WTC11 (cell line): ENCODE measurements at regions not wholly inside any gene's neighbourhood (a gene's known extent, or its start where the extent isn't known, plus 50 kb on each side); places are given as distances from the start of the nearest gene placed in this dataset.

Source experiments
- ATAC-seq: fragments of 200-7000 bp; cut with Tn5 transposase; 2 replicates; pipeline ENCODE4 v1.10.0; 2021; ENCODE audit warnings: mild to moderate bottlenecking, moderate library complexity
- CTCF ChIA-PET: fragments of 300-600 bp; sonication (Branson Sonifier 250); formaldehyde crosslinking; loops from one replicate; lab custom pipeline; 2021; ENCODE audit warnings: antibody characterized with exemption; lab: Charles Lee
- POLR2A ChIA-PET: fragments of 350-600 bp; sonication (Branson Sonifier 250); formaldehyde crosslinking; loops from one replicate; lab custom pipeline; 2021; ENCODE audit warnings: antibody characterized with exemption; lab: Charles Lee
- DNase-seq: peaks from one replicate; pipeline ENCODE4 v3.0.0; 2021; ENCODE audit warnings: low spot score
- H3K27ac Mint-ChIP-seq: 2 replicates; pipeline ENCODE4 v1.8.0; 2021; ENCODE audit warnings: mixed read lengths
- H3K27me3 Mint-ChIP-seq: 2 replicates; pipeline ENCODE4 v1.8.0; 2021; ENCODE audit warnings: low read depth, mild to moderate bottlenecking, moderate library complexity, mixed read lengths
- H3K36me3 Mint-ChIP-seq: 2 replicates; pipeline ENCODE4 v1.8.0; 2021; ENCODE audit warnings: mixed read lengths
- H3K4me1 Mint-ChIP-seq: 2 replicates; pipeline ENCODE4 v1.8.0; 2022; ENCODE audit warnings: mixed read lengths
- H3K4me3 Mint-ChIP-seq: 2 replicates; pipeline ENCODE4 v1.8.0; 2021; ENCODE audit warnings: mild to moderate bottlenecking, moderate library complexity, mixed read lengths
- H3K9me3 Mint-ChIP-seq: 2 replicates; pipeline ENCODE4 v1.8.0; 2021; ENCODE audit warnings: mixed read lengths
- AFF4 ChIP-seq: sonication (generic); formaldehyde crosslinking; IDR thresholded peaks from 2 replicates; pipeline ENCODE4 v1.8.1; 2023; ENCODE audit warnings: mild to moderate bottlenecking, missing genetic modification reagents, borderline replicate concordance
- ATF3 ChIP-seq: sonication (generic); formaldehyde crosslinking; conservative IDR thresholded peaks from 2 replicates; pipeline ENCODE4 v1.8.1; 2022; ENCODE audit warnings: mild to moderate bottlenecking, missing genetic modification reagents
- ATF6 ChIP-seq: sonication (generic); formaldehyde crosslinking; IDR thresholded peaks from 2 replicates; pipeline ENCODE4 v1.8.1; 2023; ENCODE audit warnings: mild to moderate bottlenecking, missing genetic modification reagents
- CREB1 ChIP-seq: sonication (generic); formaldehyde crosslinking; IDR thresholded peaks from 2 replicates; pipeline ENCODE4 v1.8.0; 2023; ENCODE audit warnings: mild to moderate bottlenecking, missing genetic modification reagents
- CTCF ChIP-seq: fragments of 200-600 bp; IDR thresholded peaks from 2 replicates; pipeline ENCODE4 v1.8.0; 2022; ENCODE audit warnings: antibody characterized with exemption
- E2F4 ChIP-seq: sonication (generic); formaldehyde crosslinking; IDR thresholded peaks from 2 replicates; pipeline ENCODE4 v1.8.1; 2022; ENCODE audit warnings: low read depth, mild to moderate bottlenecking, moderate library complexity, missing genetic modification reagents, borderline replicate concordance
- E2F5 ChIP-seq: sonication (generic); formaldehyde crosslinking; IDR thresholded peaks from 2 replicates; pipeline ENCODE4 v1.8.1; 2022; ENCODE audit warnings: mild to moderate bottlenecking, moderate library complexity, missing genetic modification reagents
- HMGXB4 ChIP-seq: sonication (generic); formaldehyde crosslinking; IDR thresholded peaks from 2 replicates; pipeline ENCODE4 v1.8.1; 2023; ENCODE audit warnings: mild to moderate bottlenecking, moderate library complexity, missing genetic modification reagents
- IRF1 ChIP-seq: sonication (generic); formaldehyde crosslinking; IDR thresholded peaks from 2 replicates; pipeline ENCODE4 v1.8.0; 2023; ENCODE audit warnings: missing genetic modification reagents
- JAZF1 ChIP-seq: fragments of 250-450 bp; sonication (Bioruptor Pico); IDR thresholded peaks from 2 replicates; pipeline ENCODE4 v1.9.0; 2021; ENCODE audit warnings: moderate library complexity, mild to moderate bottlenecking, inconsistent platforms
- MAX ChIP-seq: sonication (generic); formaldehyde crosslinking; IDR thresholded peaks from 2 replicates; pipeline ENCODE4 v1.8.0; 2022; ENCODE audit warnings: mild to moderate bottlenecking, missing genetic modification reagents
- MYBL2 ChIP-seq: sonication (generic); formaldehyde crosslinking; IDR thresholded peaks from 2 replicates; pipeline ENCODE4 v1.8.1; 2023; ENCODE audit warnings: mild to moderate bottlenecking, moderate library complexity, missing genetic modification reagents
- NR1H2 ChIP-seq: sonication (generic); formaldehyde crosslinking; IDR thresholded peaks from 2 replicates; pipeline ENCODE4 v1.9.0; 2021; ENCODE audit warnings: mild to moderate bottlenecking, moderate library complexity, missing genetic modification reagents
- OVOL2 ChIP-seq: fragments of 250-450 bp; sonication (Bioruptor Pico); IDR thresholded peaks from 2 replicates; pipeline ENCODE4 v1.9.0; 2021; ENCODE audit warnings: mild to moderate bottlenecking, borderline replicate concordance
- SOX15 ChIP-seq: fragments of 250-450 bp; sonication (Bioruptor Pico); IDR thresholded peaks from 2 replicates; pipeline ENCODE4 v1.9.0; 2021; ENCODE audit warnings: mild to moderate bottlenecking
- TEAD1 ChIP-seq: sonication (generic); formaldehyde crosslinking; IDR thresholded peaks from 2 replicates; pipeline ENCODE4 v1.8.0; 2022; ENCODE audit warnings: mild to moderate bottlenecking, missing genetic modification reagents
- ZNF317 ChIP-seq: sonication (generic); formaldehyde crosslinking; IDR thresholded peaks from 2 replicates; pipeline ENCODE4 v1.8.1; 2023; ENCODE audit warnings: low read depth, mild to moderate bottlenecking, moderate library complexity, missing genetic modification reagents, borderline replicate concordance

GRCh38 chr10:117860823-117861222, 185.9 kb downstream of the RAB11FIP2 start:
- peaks cover 9% of the 10 kb centered on the region for H3K9me3 Mint-ChIP-seq
- CTCF ChIA-PET = no interaction called here
- no peak overlapping the region for H3K27ac Mint-ChIP-seq
- H3K4me1 Mint-ChIP-seq = no peaks in the 10 kb centered on the region
- POLR2A ChIA-PET = no interaction called here
- TF ChIP-seq CTCF (peak; percentile 33), ZNF317 (CRISPR knock-in tag) (no peak)
- ATAC-seq (peak; percentile 47; the same call in 1 of the 2 replicates), DNase-seq (no peak)
- peaks cover 3% of the 10 kb centered on the region for H3K27me3 Mint-ChIP-seq
- no peaks in the 10 kb centered on the region for H3K36me3 Mint-ChIP-seq
- no peak overlapping the region for H3K4me3 Mint-ChIP-seq

- no peaks in the 10 kb centered on the region for H3K36me3 Mint-ChIP-seq
- H3K9me3 Mint-ChIP-seq = 0 out of 2 replicates have a peak, but pooled peaks cover 4% of the 10 kb centered on the region
- no peak overlapping the region for H3K27ac Mint-ChIP-seq
- POLR2A ChIA-PET = no interaction called here
- no peak for ATAC-seq
- no peak for DNase-seq
- H3K4me1 Mint-ChIP-seq = no peaks in the 10 kb centered on the region
- H3K27me3 Mint-ChIP-seq = peaks cover 3% of the 10 kb centered on the region
- H3K4me3 Mint-ChIP-seq = no peak overlapping the region
- CTCF ChIA-PET = no interaction called here
- TF ChIP-seq SOX15 (CRISPR knock-in tag) = no peak
- TF ChIP-seq AFF4 (CRISPR knock-in tag) = no peak
- no peak for TF ChIP-seq MYBL2 (CRISPR knock-in tag)
- no peak for TF ChIP-seq ATF6 (CRISPR knock-in tag)
- TF ChIP-seq ATF3 (CRISPR knock-in tag) = no peak
These were observed 185.4 kb downstream of the RAB11FIP2 start for GRCh38 chr10:117861329-117861728.

GRCh38 chr10:117863771-117864170, 183.0 kb downstream of the RAB11FIP2 start:
- H3K36me3 Mint-ChIP-seq = no peaks in the 10 kb centered on the region

More at GRCh38 chr10:117863771-117864170, 183.0 kb downstream of the RAB11FIP2 start:
- H3K27ac Mint-ChIP-seq = no peak overlapping the region
- CTCF ChIA-PET = interaction anchor here (0.6 kb wide), 1 partner anchor 10 kb away, joined by 3 read pairs; no protein-coding TSS in a partner anchor
- no peaks in the 10 kb centered on the region for H3K4me1 Mint-ChIP-seq
- ATAC-seq (no peak), DNase-seq (no peak)
- no peaks in the 10 kb centered on the region for H3K27me3 Mint-ChIP-seq
- no peaks in the 10 kb centered on the region for H3K9me3 Mint-ChIP-seq
- no peak overlapping the region for H3K4me3 Mint-ChIP-seq
- no peak for TF ChIP-seq MAX (CRISPR knock-in tag)
- no peak for TF ChIP-seq HMGXB4 (CRISPR knock-in tag)
- TF ChIP-seq CREB1 = no peak
- no peak for TF ChIP-seq OVOL2 (CRISPR knock-in tag)
- TF ChIP-seq E2F5 = no peak
- TF ChIP-seq IRF1 (CRISPR knock-in tag) = no peak
- no peak for TF ChIP-seq JAZF1
- TF ChIP-seq NR1H2 (CRISPR knock-in tag) = no peak
- TF ChIP-seq E2F4 (CRISPR knock-in tag) = no peak
- no peak for TF ChIP-seq TEAD1 (CRISPR knock-in tag)
- POLR2A ChIA-PET = no interaction called here
